ENCODE measurements at regions not wholly inside any gene's neighbourhood (a gene's known extent, or its start where the extent isn't known, plus 50 kb on each side); places are given as distances from the start of the nearest gene placed in this dataset.
A peak's percentile ranks its signal among the peaks of the same experiment; 100 is the strongest.

DNA sequence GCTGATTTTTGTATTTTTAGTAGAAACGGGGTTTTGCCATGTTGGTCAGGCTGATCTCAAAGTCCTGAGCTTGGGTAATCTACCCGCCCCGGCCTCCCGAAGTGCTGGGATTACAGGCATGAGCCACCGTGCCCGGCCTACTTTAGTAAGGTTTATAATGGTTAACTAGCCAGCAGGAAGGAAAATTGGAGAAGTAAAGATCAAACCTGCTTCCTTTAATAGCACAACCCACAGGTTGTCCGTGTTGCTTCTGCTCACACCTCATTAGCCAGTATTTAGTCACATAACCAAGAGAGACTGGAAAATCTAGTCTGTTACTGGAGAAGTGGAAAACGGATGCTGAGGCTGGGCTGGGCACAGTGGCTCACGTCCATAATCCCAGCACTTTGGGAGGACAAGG, 51.9 kb upstream of the TBL1XR1 start:
- TF ChIP-seq POLR2AphosphoS5 (IDR thresholded peaks at IDR 0.05) (no peak), EP300 (IDR thresholded peaks at IDR 0.05) (no peak), POLR2A (IDR thresholded peaks at IDR 0.05; ENCODE audit: low read depth) (no peak)
- TF ChIP-seq, protein P1, sequence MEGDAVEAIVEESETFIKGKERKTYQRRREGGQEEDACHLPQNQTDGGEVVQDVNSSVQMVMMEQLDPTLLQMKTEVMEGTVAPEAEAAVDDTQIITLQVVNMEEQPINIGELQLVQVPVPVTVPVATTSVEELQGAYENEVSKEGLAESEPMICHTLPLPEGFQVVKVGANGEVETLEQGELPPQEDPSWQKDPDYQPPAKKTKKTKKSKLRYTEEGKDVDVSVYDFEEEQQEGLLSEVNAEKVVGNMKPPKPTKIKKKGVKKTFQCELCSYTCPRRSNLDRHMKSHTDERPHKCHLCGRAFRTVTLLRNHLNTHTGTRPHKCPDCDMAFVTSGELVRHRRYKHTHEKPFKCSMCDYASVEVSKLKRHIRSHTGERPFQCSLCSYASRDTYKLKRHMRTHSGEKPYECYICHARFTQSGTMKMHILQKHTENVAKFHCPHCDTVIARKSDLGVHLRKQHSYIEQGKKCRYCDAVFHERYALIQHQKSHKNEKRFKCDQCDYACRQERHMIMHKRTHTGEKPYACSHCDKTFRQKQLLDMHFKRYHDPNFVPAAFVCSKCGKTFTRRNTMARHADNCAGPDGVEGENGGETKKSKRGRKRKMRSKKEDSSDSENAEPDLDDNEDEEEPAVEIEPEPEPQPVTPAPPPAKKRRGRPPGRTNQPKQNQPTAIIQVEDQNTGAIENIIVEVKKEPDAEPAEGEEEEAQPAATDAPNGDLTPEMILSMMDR (IDR thresholded peaks at IDR 0.05): no peak
- DNase-seq (ENCODE audit: extremely low spot score): peak; percentile 39
- H3K27ac ChIP-seq (replicated peaks in 1 of 4): no peak overlapping the region
- WGBS: 87% methylated on average over 9 of the region's 9 CpGs
- H3K9me3 ChIP-seq: no peaks in the 10 kb centered on the region
- H3K27me3 ChIP-seq: no peaks in the 10 kb centered on the region
- H3K36me3 ChIP-seq: no peaks in the 10 kb centered on the region
- intact Hi-C loops (cut with DNase I): no loop called here
- H3K4me1 ChIP-seq: no peaks in the 10 kb centered on the region
- H3K4me3 ChIP-seq: no peak overlapping the region

DNA sequence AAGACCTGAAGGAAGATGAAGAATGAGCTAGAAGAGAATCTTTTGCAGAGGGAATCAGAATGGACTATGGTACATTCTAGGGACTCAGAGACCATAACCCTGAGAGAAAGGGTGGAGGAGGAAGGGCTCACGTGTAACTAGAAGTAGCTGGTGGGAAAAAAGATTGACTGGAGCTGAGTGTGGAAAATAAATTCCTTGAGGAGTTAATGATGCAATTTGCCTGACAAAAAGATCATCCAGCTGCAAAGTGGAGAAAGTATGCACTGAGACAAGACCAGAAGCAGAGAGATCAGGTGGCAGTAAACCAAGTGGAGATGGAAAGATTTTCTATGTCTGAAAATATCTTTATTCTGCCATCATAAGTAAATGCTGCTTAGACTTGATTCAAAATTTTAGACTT, 52.9 kb upstream of the TBL1XR1 start:
- 68% methylated on average over 1 of the region's 1 CpG for WGBS
- TF ChIP-seq, protein P1 (IDR thresholded peaks at IDR 0.05): no peak
- TF ChIP-seq EP300 (IDR thresholded peaks at IDR 0.05) (no peak), POLR2AphosphoS5 (IDR thresholded peaks at IDR 0.05) (no peak), POLR2A (IDR thresholded peaks at IDR 0.05; ENCODE audit: low read depth) (no peak)
- H3K27me3 ChIP-seq: no peaks in the 10 kb centered on the region
- no peaks in the 10 kb centered on the region for H3K4me1 ChIP-seq
- intact Hi-C loops (cut with DNase I): no loop called here
- H3K9me3 ChIP-seq: no peaks in the 10 kb centered on the region
- DNase-seq (ENCODE audit: extremely low spot score): no peak
- H3K36me3 ChIP-seq: no peaks in the 10 kb centered on the region
- H3K4me3 ChIP-seq: no peak overlapping the region
- H3K27ac ChIP-seq (replicated peaks in 1 of 4): no peak overlapping the region

DNA sequence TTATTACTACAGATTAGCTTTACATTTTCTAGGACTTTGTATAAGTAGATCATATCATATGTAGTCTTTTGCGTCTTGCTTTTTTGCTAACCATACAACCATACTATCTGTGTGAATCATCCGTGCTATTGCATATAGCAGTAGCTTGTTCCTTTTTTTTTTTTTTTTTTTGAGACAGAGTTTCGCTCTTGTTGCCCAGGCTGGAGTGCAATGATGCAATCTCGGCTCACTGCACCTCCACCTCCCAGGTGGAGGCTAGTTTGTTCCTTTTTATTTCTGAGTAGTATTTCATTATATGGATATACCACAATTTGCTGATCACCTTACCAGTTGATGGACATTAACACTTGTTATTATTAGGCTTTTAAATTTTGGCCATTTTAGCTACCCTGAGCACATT, 54.5 kb upstream of the TBL1XR1 start:
- intact Hi-C loops (cut with DNase I): no loop called here
- 89% methylated on average over 4 of the region's 4 CpGs for WGBS

GRCh38 chr3:177257006-177257405, 59.7 kb upstream of the TBL1XR1 start:
- intact Hi-C loops (cut with DNase I): no loop called here
- H3K27ac ChIP-seq (replicated peaks in 1 of 4): no peak overlapping the region
- no peaks in the 10 kb centered on the region for H3K27me3 ChIP-seq
- no peaks in the 10 kb centered on the region for H3K36me3 ChIP-seq
- H3K9me3 ChIP-seq: no peaks in the 10 kb centered on the region
- 90% methylated on average over 1 of the region's 1 CpG for WGBS
- no peak overlapping the region for H3K4me3 ChIP-seq
- TF ChIP-seq EP300 (IDR thresholded peaks at IDR 0.05): no peak
- TF ChIP-seq POLR2A (IDR thresholded peaks at IDR 0.05; ENCODE audit: low read depth): no peak
- TF ChIP-seq, protein P1 (IDR thresholded peaks at IDR 0.05): no peak
- TF ChIP-seq POLR2AphosphoS5 (IDR thresholded peaks at IDR 0.05): no peak
- DNase-seq (ENCODE audit: extremely low spot score): no peak
- no peaks in the 10 kb centered on the region for H3K4me1 ChIP-seq

More for the DNA sequence above, 54.5 kb upstream of the TBL1XR1 start:
- Histone ChIP-seq H3K9me3 (no peaks in the 10 kb centered on the region), H3K4me3 (no peak overlapping the region), H3K4me1 (no peaks in the 10 kb centered on the region), H3K27me3 (no peaks in the 10 kb centered on the region), H3K36me3 (no peaks in the 10 kb centered on the region), H3K27ac (replicated peaks in 1 of 4) (no peak overlapping the region)
- TF ChIP-seq POLR2A (IDR thresholded peaks at IDR 0.05; ENCODE audit: low read depth) (no peak), POLR2AphosphoS5 (IDR thresholded peaks at IDR 0.05) (no peak), EP300 (IDR thresholded peaks at IDR 0.05) (no peak)
- TF ChIP-seq, protein P1 (IDR thresholded peaks at IDR 0.05): no peak
- DNase-seq (ENCODE audit: extremely low spot score): no peak

DNA sequence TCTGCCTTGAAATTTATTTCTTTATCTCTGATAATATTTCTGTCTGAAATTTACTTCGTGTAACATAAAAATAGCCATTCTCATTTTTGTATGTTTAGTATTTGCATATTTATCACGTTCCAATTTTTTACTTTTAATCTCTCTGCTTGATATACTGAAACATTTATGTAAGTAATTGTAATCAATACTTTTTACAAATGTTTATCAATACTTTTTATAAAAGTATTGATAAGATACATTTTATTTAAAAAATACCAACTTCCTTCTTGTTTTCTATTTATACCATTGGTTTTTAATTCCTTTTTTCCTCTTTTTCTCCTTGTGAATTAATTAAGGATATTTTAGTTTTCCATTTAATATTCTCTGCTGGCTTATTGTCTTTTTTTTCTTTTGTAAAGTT, 60.3 kb upstream of the TBL1XR1 start:
- Histone ChIP-seq H3K36me3 (no peaks in the 10 kb centered on the region), H3K27me3 (no peaks in the 10 kb centered on the region), H3K4me1 (no peaks in the 10 kb centered on the region), H3K27ac (replicated peaks in 1 of 4) (no peak overlapping the region), H3K4me3 (no peak overlapping the region), H3K9me3 (no peaks in the 10 kb centered on the region)
- 95% methylated on average over 2 of the region's 2 CpGs for WGBS
- no peak for DNase-seq (ENCODE audit: extremely low spot score)
- intact Hi-C loops (cut with DNase I): no loop called here
- TF ChIP-seq, protein P1 (IDR thresholded peaks at IDR 0.05): no peak
- TF ChIP-seq POLR2AphosphoS5 (IDR thresholded peaks at IDR 0.05) (no peak), EP300 (IDR thresholded peaks at IDR 0.05) (no peak), POLR2A (IDR thresholded peaks at IDR 0.05; ENCODE audit: low read depth) (no peak)
